Right lobe of liver (tissue), 6 donors: ENCODE measurements at regions not wholly inside any gene's neighbourhood (a gene's known extent, or its start where the extent isn't known, plus 50 kb on each side); places are given as distances from the start of the nearest gene placed in this dataset.

Source experiments
- ATAC-seq, 4 donors: fragments of 200-7000 bp; cut with Tn5 transposase; one replicate each; pipeline ENCODE4 v1.9.1; 2020; ENCODE audit warnings: mild to moderate bottlenecking in 4 of 4, moderate library complexity in 4 of 4
- DNase-seq, 3 donors: peaks; one replicate each; pipeline ENCODE4 v3.0.0-alpha.2; 2020
- H3K27ac ChIP-seq, 3 donors: fragments of 200-600 bp; one replicate each; pipeline ENCODE4 v1.8.0; 2022
- H3K27me3 ChIP-seq, 2 donors: fragments of 200-600 bp; one replicate each; pipeline ENCODE4 v1.8.0; 2022
- H3K36me3 ChIP-seq, 4 donors: fragments of 200-600 bp; sonication (generic) in 1 of 4; one replicate each; pipeline versions ENCODE4 v1.5.1 to v1.8.0; 2017 to 2022; ENCODE audit warnings: control low read depth in 1 of 4
- H3K4me1 ChIP-seq, 4 donors: fragments of 200-600 bp; sonication (generic) in 1 of 4; one replicate each; pipeline versions ENCODE4 v1.5.1 to v1.8.0; 2017 to 2022; ENCODE audit warnings: control low read depth in 1 of 4
- H3K4me3 ChIP-seq, 3 donors: fragments of 200-600 bp; one replicate each; pipeline ENCODE4 v1.8.0; 2022
- H3K9me3 ChIP-seq, 4 donors: fragments of 200-600 bp; sonication (generic) in 1 of 4; one replicate each; pipeline versions ENCODE4 v1.5.1 to v1.8.0; 2017 to 2022; ENCODE audit warnings: control low read depth in 1 of 4
- CTCF ChIP-seq, 4 donors: fragments of 200-600 bp in 3 of 4; fragments of 450-650 bp in 1 of 4; IDR thresholded peaks; one replicate each; pipeline versions ENCODE4 v1.5.1 to v1.8.0; 2016 to 2022; ENCODE audit warnings: antibody characterized with exemption in 4 of 4, mild to moderate bottlenecking in 2 of 4
- POLR2A ChIP-seq: fragments of 450-650 bp; IDR thresholded peaks from one replicate; pipeline ENCODE4 v1.6.1; 2017; ENCODE audit warnings: antibody characterized with exemption, mild to moderate bottlenecking
- WGBS: methylation state at CpG from one replicate; pipeline ENCODE4 v1.1.6; 2018; ENCODE audit warnings: low coverage, low lambda C conversion rate; ENCODE audit not compliant: insufficient coverage; ENCODE audit errors: missing lambda C conversion rate; 5-methylcytosine and 5-hydroxymethylcytosine counted together
- intact Hi-C, 2 donors: fragments of 100-400 bp; cut with DNase I; formaldehyde crosslinking; loops; one replicate each; pipeline versions ENCODE4 v1.11.2 to v1.14.1; 2022
- donor health status: DM: no; HTN: yes; CAD: no.
- donor health status: DM: no; HTN: no; CAD: no.
- donor health status: DM: no; HTN: no; CAD: no.
- donor health status: DM: no; HTN: yes; CAD: no.
- donor health status: DM: no; HTN: yes; CAD: no.

GRCh38 chr4:20418861-20419451, 167.3 kb downstream of the SLIT2 start:
- intact Hi-C loops: no loop called here
- TF ChIP-seq POLR2A: no peak
- peak; percentile 55 to 67 (median 60) for TF ChIP-seq CTCF (IDR thresholded peaks at IDR 0.05)
- Histone ChIP-seq H3K4me1 (no peaks in the 10 kb centered on the region), H3K4me3 (peak overlapping the region; percentile 5 to 34 (median 20)), H3K27me3 (no peaks in the 10 kb centered on the region), H3K36me3 (no peaks in the 10 kb centered on the region), H3K27ac (no peak overlapping the region), H3K9me3 (no peaks in the 10 kb centered on the region)
- ATAC-seq (peak; percentile 89 to 95 (median 91)), DNase-seq (no peak)
- WGBS: 7% methylated on average over 4 of the region's 4 CpGs

- TF ChIP-seq POLR2A: no peak
- TF ChIP-seq CTCF (IDR thresholded peaks at IDR 0.05): no peak
- Histone ChIP-seq H3K27me3 (no peaks in the 10 kb centered on the region), H3K9me3 (no peaks in the 10 kb centered on the region), H3K27ac (no peak overlapping the region), H3K4me1 (no peaks in the 10 kb centered on the region), H3K36me3 (no peaks in the 10 kb centered on the region), H3K4me3 (no peak overlapping the region)
- DNase-seq (no peak), ATAC-seq (no peak)
- WGBS: 54% methylated on average over 3 of the region's 3 CpGs
- intact Hi-C loops: loop anchor here (10.0 kb wide), 2 partner anchors 124 to 264 kb away; no protein-coding TSS in a partner anchor
These were observed 169.4 kb downstream of the SLIT2 start for GRCh38 chr4:20420916-20421602.

GRCh38 chr4:20421603-20421985, 169.9 kb downstream of the SLIT2 start:
- WGBS: 69% methylated on average over 3 of the region's 3 CpGs
- no peak overlapping the region for H3K27ac ChIP-seq
- H3K4me3 ChIP-seq: no peak overlapping the region
- no peaks in the 10 kb centered on the region for H3K4me1 ChIP-seq
- H3K9me3 ChIP-seq: no peaks in the 10 kb centered on the region
- ATAC-seq (no peak), DNase-seq (no peak)
- TF ChIP-seq CTCF (IDR thresholded peaks at IDR 0.05) (no peak), POLR2A (no peak)
- no peaks in the 10 kb centered on the region for H3K27me3 ChIP-seq
- H3K36me3 ChIP-seq: no peaks in the 10 kb centered on the region
- intact Hi-C loops: loop anchor here (10.0 kb wide), 2 partner anchors 123 to 263 kb away; no protein-coding TSS in a partner anchor

GRCh38 chr4:20422398-20422797, 170.7 kb downstream of the SLIT2 start:
- peak; percentile 86 to 93 (median 90) for ATAC-seq
- Histone ChIP-seq H3K9me3 (no peaks in the 10 kb centered on the region), H3K4me3 (no peak overlapping the region), H3K27me3 (no peaks in the 10 kb centered on the region), H3K36me3 (no peaks in the 10 kb centered on the region), H3K4me1 (no peaks in the 10 kb centered on the region), H3K27ac (no peak overlapping the region)
- 0% methylated on average over 2 of the region's 2 CpGs for WGBS
- TF ChIP-seq POLR2A (no peak), CTCF (IDR thresholded peaks at IDR 0.05) (peak; percentile 42 to 62 (median 56))
- intact Hi-C loops: loop anchor here (10.0 kb wide), 2 partner anchors 122 to 262 kb away; no protein-coding TSS in a partner anchor
- peak in 2 of 3 donors; percentile 17 to 52 for DNase-seq
